Left ventricle myocardium inferior (tissue), 1 donor: ENCODE measurements at regions not wholly inside any gene's neighbourhood (a gene's known extent, or its start where the extent isn't known, plus 50 kb on each side); places are given as distances from the start of the nearest gene placed in this dataset.
A peak's percentile ranks its signal among the peaks of the same experiment; 100 is the strongest.

Source experiments
- DNase-seq: peaks from one replicate; pipeline ENCODE4 v3.0.0-alpha.2; 2020
- H3K27ac ChIP-seq: fragments of 200-600 bp; replicated peaks from 2 replicates; pipeline ENCODE4 v1.8.0; 2021
- H3K27me3 ChIP-seq: fragments of 200-600 bp; 2 replicates; pipeline ENCODE4 v1.8.0; 2021; ENCODE audit warnings: low read depth
- H3K36me3 ChIP-seq: fragments of 200-600 bp; 2 replicates; pipeline ENCODE4 v1.8.0; 2021
- H3K4me1 ChIP-seq: fragments of 200-600 bp; 2 replicates; pipeline ENCODE4 v1.8.0; 2021
- H3K4me3 ChIP-seq: fragments of 200-600 bp; 2 replicates; pipeline ENCODE4 v1.8.0; 2021; ENCODE audit warnings: mild to moderate bottlenecking, moderate library complexity
- H3K9me3 ChIP-seq: fragments of 200-600 bp; replicated peaks from 2 replicates; pipeline ENCODE4 v1.8.0; 2021
- intact Hi-C: fragments of 100-400 bp; cut with micrococcal nuclease; formaldehyde crosslinking; loops from one replicate; pipeline ENCODE4 v1.11.0; 2022
- TF ChIP-seq, protein P1 (sequence below): fragments of 200-600 bp; IDR thresholded peaks from 2 replicates; pipeline ENCODE4 v1.8.0; 2021; ENCODE audit warnings: antibody characterized with exemption, mild to moderate bottlenecking, borderline replicate concordance
- donor health status: DM: no; HTN: yes; CAD: no; lungs with severe emphysema.

DNA sequence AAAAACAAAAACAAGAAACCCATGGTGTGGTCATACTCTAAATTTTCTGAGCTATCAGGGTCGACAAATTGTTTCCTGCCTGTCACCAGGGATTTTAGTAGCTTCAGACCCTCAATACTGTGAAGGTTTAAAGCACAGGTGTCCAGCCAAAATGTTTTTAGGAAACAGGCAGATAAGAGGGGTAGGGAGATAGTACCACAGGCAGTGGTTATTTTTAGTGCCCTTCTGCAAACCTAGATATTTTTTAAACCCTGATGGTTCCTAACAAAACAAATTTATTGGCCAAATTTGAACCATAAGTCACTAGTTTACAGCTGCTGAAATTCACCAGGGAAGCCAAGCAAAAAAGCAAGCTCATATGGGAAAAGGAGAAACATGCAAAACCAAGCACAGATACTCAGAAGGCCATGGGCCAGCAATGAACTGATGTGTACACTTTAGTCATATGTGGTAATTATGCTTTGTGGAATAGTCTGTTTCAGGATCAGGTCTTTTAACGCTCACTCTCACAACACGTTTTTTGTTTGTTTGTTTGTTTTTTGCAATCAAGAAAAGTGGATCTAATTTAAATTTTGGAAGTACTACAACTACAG lies 156.8 kb upstream of the STK17B start:
- TF ChIP-seq, protein P1, sequence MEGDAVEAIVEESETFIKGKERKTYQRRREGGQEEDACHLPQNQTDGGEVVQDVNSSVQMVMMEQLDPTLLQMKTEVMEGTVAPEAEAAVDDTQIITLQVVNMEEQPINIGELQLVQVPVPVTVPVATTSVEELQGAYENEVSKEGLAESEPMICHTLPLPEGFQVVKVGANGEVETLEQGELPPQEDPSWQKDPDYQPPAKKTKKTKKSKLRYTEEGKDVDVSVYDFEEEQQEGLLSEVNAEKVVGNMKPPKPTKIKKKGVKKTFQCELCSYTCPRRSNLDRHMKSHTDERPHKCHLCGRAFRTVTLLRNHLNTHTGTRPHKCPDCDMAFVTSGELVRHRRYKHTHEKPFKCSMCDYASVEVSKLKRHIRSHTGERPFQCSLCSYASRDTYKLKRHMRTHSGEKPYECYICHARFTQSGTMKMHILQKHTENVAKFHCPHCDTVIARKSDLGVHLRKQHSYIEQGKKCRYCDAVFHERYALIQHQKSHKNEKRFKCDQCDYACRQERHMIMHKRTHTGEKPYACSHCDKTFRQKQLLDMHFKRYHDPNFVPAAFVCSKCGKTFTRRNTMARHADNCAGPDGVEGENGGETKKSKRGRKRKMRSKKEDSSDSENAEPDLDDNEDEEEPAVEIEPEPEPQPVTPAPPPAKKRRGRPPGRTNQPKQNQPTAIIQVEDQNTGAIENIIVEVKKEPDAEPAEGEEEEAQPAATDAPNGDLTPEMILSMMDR, result no peak
- Histone ChIP-seq H3K36me3 (no peaks in the 10 kb centered on the region), H3K27me3 (no peaks in the 10 kb centered on the region), H3K27ac (peak overlapping the region; percentile 45), H3K4me3 (peak overlapping the region; percentile 19), H3K4me1 (peaks cover 78% of the 10 kb centered on the region), H3K9me3 (no peaks in the 10 kb centered on the region)
- intact Hi-C loops, result no loop called here
- DNase-seq, result no peak

DNA sequence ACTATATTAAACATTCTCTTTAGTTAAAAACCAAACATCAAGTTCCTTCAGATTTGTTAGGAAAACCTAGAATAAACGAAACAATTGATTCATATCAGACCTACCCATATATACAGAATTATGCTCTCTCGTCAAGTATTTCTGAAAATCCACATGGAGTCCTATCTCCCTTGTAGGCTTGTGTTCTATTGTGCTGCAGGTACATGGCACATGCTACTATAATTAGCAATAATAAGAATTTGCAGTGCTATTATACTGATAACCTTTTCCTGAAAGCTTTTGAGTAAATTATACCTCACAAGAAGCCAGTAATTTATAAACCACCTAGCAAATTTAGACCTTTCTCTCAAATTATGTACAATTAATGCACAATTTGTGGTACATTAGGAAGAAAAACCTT lies 158.6 kb upstream of the STK17B start:
- Histone ChIP-seq H3K4me3 (peak overlapping the region; percentile 38), H3K9me3 (no peaks in the 10 kb centered on the region), H3K36me3 (no peaks in the 10 kb centered on the region), H3K27ac (peak overlapping the region; percentile 66), H3K27me3 (no peaks in the 10 kb centered on the region), H3K4me1 (peaks cover 81% of the 10 kb centered on the region)
- TF ChIP-seq, protein P1, result no peak
- no peak for DNase-seq
- intact Hi-C loops, result no loop called here

DNA sequence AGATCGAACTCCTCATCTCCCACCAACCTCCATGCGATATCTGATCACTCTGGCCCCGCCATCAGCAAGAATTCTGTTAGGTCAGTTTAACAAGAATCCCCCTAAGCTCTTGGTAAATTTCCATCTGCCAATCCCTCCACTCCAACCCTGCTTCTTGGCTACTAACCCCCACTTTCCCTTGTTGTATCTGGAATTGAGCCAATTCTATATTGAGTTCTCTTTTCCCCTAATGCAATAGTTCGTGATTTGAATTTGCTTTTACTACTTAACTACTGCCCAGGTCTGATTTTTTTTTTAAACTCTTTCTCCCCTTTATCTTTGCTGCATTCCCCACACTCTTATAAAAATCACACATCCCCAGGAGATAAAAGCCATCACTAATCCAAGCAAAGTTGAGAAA lies 159.3 kb upstream of the STK17B start:
- TF ChIP-seq, protein P1, result no peak
- H3K27me3 ChIP-seq, result no peaks in the 10 kb centered on the region
- intact Hi-C loops, result no loop called here
- DNase-seq, result no peak
- peak overlapping the region; percentile 38 for H3K4me3 ChIP-seq
- H3K4me1 ChIP-seq, result peaks cover 82% of the 10 kb centered on the region
- no peaks in the 10 kb centered on the region for H3K36me3 ChIP-seq
- peak overlapping the region; percentile 66 for H3K27ac ChIP-seq
- no peaks in the 10 kb centered on the region for H3K9me3 ChIP-seq

DNA sequence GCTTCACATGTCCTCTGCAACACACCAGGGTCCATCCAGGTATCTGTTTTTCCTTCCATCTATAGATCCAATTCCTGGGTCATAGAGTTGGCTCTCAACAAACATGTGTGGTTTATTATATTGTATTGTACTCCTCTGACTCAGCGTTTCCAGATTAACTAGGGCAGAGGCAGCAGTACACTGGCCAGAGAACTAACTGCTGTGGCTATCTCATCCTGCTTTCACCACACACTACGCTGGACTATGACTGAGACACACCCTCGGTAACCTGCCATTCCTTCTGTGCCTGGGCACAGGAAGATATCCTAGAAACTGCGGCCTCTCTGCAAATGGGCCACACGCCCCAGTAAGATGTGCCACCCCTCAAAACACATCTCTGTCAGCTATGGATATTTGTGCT lies 159.8 kb upstream of the STK17B start:
- intact Hi-C loops, result no loop called here
- H3K27me3 ChIP-seq, result no peaks in the 10 kb centered on the region
- peaks cover 82% of the 10 kb centered on the region for H3K4me1 ChIP-seq
- DNase-seq, result no peak
- H3K4me3 ChIP-seq, result peak overlapping the region; percentile 38
- peak overlapping the region; percentile 66 for H3K27ac ChIP-seq
- H3K9me3 ChIP-seq, result no peaks in the 10 kb centered on the region
- TF ChIP-seq, protein P1, result no peak
- no peaks in the 10 kb centered on the region for H3K36me3 ChIP-seq

DNA sequence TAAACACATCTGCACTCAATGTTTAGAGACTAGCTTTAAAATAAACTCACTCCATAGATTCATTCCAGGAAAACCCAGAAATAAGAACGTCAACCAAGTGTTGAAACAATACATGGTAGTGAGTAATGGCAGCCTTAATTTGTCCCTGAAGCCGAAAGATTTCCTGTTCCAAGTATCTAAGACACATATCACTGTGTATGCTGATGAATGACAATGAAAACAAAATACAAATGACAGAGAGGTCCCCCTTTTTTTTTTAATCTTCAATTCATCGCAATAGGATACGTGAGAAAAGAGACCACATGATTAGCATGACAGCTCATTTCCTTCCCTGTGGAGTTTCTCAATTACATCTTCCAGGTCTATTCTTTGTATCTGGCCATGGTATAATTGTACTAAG lies 160.5 kb upstream of the STK17B start:
- DNase-seq, result no peak
- no peaks in the 10 kb centered on the region for H3K27me3 ChIP-seq
- H3K4me3 ChIP-seq, result no peak overlapping the region
- H3K27ac ChIP-seq, result peak overlapping the region; percentile 66
- no peaks in the 10 kb centered on the region for H3K36me3 ChIP-seq
- TF ChIP-seq, protein P1, result no peak
- no peaks in the 10 kb centered on the region for H3K9me3 ChIP-seq
- peaks cover 88% of the 10 kb centered on the region for H3K4me1 ChIP-seq
- intact Hi-C loops, result no loop called here
